OCI-LY3 (cell line): ENCODE measurements at regions not wholly inside any gene's neighbourhood (a gene's known extent, or its start where the extent isn't known, plus 50 kb on each side); places are given as distances from the start of the nearest gene placed in this dataset.

Experiments
- EZH2phosphoT487 ChIP-seq: fragments of 200-600 bp; shearing (Covaris generic); IDR thresholded peaks from 2 replicates; pipeline ENCODE4 v1.6.1; 2018; ENCODE audit warnings: antibody characterized with exemption, mixed run types, low read depth
- TF ChIP-seq, protein P1 (sequence below): fragments of 200-600, 300-600 bp; sonication (generic); IDR thresholded peaks from 2 replicates; pipeline ENCODE4 v1.5.1; 2014; ENCODE audit warnings: antibody characterized with exemption, low read length, low read depth

DNA sequence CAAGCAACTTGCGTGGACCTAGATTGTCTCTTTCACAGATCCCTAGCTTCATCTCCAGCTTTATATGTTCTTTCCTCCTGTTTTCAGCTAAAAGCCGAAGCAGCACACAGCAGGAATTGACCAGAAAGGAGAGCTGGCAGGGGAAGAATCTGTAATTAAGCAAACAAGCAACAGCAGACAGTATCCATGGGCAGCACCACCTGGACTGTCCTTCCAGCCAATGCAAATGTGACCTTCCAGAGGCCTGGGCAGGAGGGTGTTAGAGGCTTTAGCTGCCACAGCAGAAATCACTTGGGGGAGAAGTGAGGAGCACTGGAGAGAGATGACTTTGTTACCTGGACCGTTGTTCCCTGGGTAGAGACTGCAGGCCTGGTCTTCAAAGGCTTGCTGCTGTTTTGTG lies 427.6 kb upstream of the GOT2 start:
- TF ChIP-seq, protein P1, sequence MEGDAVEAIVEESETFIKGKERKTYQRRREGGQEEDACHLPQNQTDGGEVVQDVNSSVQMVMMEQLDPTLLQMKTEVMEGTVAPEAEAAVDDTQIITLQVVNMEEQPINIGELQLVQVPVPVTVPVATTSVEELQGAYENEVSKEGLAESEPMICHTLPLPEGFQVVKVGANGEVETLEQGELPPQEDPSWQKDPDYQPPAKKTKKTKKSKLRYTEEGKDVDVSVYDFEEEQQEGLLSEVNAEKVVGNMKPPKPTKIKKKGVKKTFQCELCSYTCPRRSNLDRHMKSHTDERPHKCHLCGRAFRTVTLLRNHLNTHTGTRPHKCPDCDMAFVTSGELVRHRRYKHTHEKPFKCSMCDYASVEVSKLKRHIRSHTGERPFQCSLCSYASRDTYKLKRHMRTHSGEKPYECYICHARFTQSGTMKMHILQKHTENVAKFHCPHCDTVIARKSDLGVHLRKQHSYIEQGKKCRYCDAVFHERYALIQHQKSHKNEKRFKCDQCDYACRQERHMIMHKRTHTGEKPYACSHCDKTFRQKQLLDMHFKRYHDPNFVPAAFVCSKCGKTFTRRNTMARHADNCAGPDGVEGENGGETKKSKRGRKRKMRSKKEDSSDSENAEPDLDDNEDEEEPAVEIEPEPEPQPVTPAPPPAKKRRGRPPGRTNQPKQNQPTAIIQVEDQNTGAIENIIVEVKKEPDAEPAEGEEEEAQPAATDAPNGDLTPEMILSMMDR, result no peak
- TF ChIP-seq EZH2phosphoT487, result no peak
